Effector memory CD8-positive, alpha-beta T cell (primary cell): ENCODE measurements at regions not wholly inside any gene's neighbourhood (a gene's known extent, or its start where the extent isn't known, plus 50 kb on each side); places are given as distances from the start of the nearest gene placed in this dataset.

Source experiments
- ATAC-seq: fragments of 150-1000 bp; cut with Tn5 transposase; replicated peaks from 2 replicates; pipeline ENCODE4 v1.10.0; 2021; ENCODE audit warnings: mild to moderate bottlenecking, moderate library complexity
- DNase-seq, 3 experiments: peaks; one replicate each; pipeline ENCODE4 v3.0.0; 2021
- H3K27ac Mint-ChIP-seq, 2 donors: one replicate each; pipeline ENCODE4 v1.8.0; 2022; ENCODE audit warnings: mild to moderate bottlenecking in 2 of 2, mixed read lengths in 2 of 2, moderate library complexity in 2 of 2
- H3K27me3 Mint-ChIP-seq, 2 donors: one replicate each; pipeline ENCODE4 v1.8.0; 2022; ENCODE audit warnings: mixed read lengths in 2 of 2
- H3K36me3 Mint-ChIP-seq: one replicate; pipeline ENCODE4 v1.8.0; 2022; ENCODE audit warnings: mild to moderate bottlenecking, moderate library complexity, mixed read lengths; ENCODE audit not compliant: insufficient read depth
- H3K4me1 Mint-ChIP-seq, 2 donors: one replicate each; pipeline ENCODE4 v1.8.0; 2022; ENCODE audit warnings: low read depth in 2 of 2, mixed read lengths in 2 of 2
- H3K4me3 Mint-ChIP-seq, 2 donors: one replicate each; pipeline ENCODE4 v1.8.0; 2022; ENCODE audit warnings: mild to moderate bottlenecking in 2 of 2, mixed read lengths in 2 of 2, moderate library complexity in 2 of 2
- H3K9me3 Mint-ChIP-seq, 2 donors: one replicate each; pipeline ENCODE4 v1.8.0; 2022; ENCODE audit warnings: mixed read lengths in 2 of 2

GRCh38 chr15:72927451-72927850 lies 124.8 kb upstream of the NEO1 start:
- H3K27ac Mint-ChIP-seq, result peak overlapping the region in 1 of 2 donors; percentile 7

GRCh38 chr15:72925661-72926060 lies 126.6 kb upstream of the NEO1 start:
- H3K4me3 Mint-ChIP-seq, result no peak overlapping the region
- H3K27me3 Mint-ChIP-seq, result peaks cover 0 to 9% of the 10 kb centered on the region in 2 donors
- H3K9me3 Mint-ChIP-seq, result no peaks in the 10 kb centered on the region
- H3K27ac Mint-ChIP-seq, result no peak overlapping the region
- H3K4me1 Mint-ChIP-seq, result peaks cover 2 to 6% of the 10 kb centered on the region in 2 donors
- no peaks in the 10 kb centered on the region for H3K36me3 Mint-ChIP-seq
- DNase-seq (no peak), ATAC-seq (no peak)

More at GRCh38 chr15:72927451-72927850, 124.8 kb upstream of the NEO1 start:
- H3K36me3 Mint-ChIP-seq, result no peaks in the 10 kb centered on the region
- H3K4me3 Mint-ChIP-seq, result peak overlapping the region; percentile 5 to 9
- ATAC-seq (no peak), DNase-seq (no peak)
- no peaks in the 10 kb centered on the region for H3K9me3 Mint-ChIP-seq
- peaks cover 3 to 20% of the 10 kb centered on the region in 2 donors for H3K27me3 Mint-ChIP-seq
- peaks cover 2 to 6% of the 10 kb centered on the region in 2 donors for H3K4me1 Mint-ChIP-seq

- Mint-ChIP-seq H3K4me3 (no peak overlapping the region), H3K4me1 (peaks cover 2 to 6% of the 10 kb centered on the region in 2 donors), H3K27me3 (no peaks in the 10 kb centered on the region), H3K27ac (no peak overlapping the region), H3K9me3 (no peaks in the 10 kb centered on the region), H3K36me3 (no peaks in the 10 kb centered on the region)
- ATAC-seq, result no peak
- no peak for DNase-seq
Measured at GRCh38 chr15:72923289-72923688, 129.0 kb upstream of the NEO1 start.

- ATAC-seq, result no peak
- Mint-ChIP-seq H3K9me3 (no peaks in the 10 kb centered on the region), H3K27me3 (no peaks in the 10 kb centered on the region), H3K4me3 (no peak overlapping the region), H3K27ac (no peak overlapping the region), H3K4me1 (no peaks in the 10 kb centered on the region), H3K36me3 (no peaks in the 10 kb centered on the region)
- DNase-seq, result no peak
Measured at GRCh38 chr15:72920551-72920950, 131.7 kb upstream of the NEO1 start.

- no peaks in the 10 kb centered on the region for H3K9me3 Mint-ChIP-seq
- no peaks in the 10 kb centered on the region for H3K36me3 Mint-ChIP-seq
- ATAC-seq, result no peak
- no peaks in the 10 kb centered on the region for H3K4me1 Mint-ChIP-seq
- DNase-seq, result no peak
- H3K27ac Mint-ChIP-seq, result no peak overlapping the region
- H3K27me3 Mint-ChIP-seq, result no peaks in the 10 kb centered on the region
- no peak overlapping the region for H3K4me3 Mint-ChIP-seq
Measured at GRCh38 chr15:72919936-72920465, 132.3 kb upstream of the NEO1 start.

GRCh38 chr15:72916897-72917296 lies 133.3 kb upstream of the ADPGK start:
- H3K36me3 Mint-ChIP-seq, result no peaks in the 10 kb centered on the region
- no peaks in the 10 kb centered on the region for H3K27me3 Mint-ChIP-seq
- no peak overlapping the region for H3K4me3 Mint-ChIP-seq
- H3K4me1 Mint-ChIP-seq, result no peaks in the 10 kb centered on the region
- no peaks in the 10 kb centered on the region for H3K9me3 Mint-ChIP-seq
- DNase-seq (no peak), ATAC-seq (no peak)
- H3K27ac Mint-ChIP-seq, result no peak overlapping the region

GRCh38 chr15:72916378-72916777 lies 132.8 kb upstream of the ADPGK start:
- H3K36me3 Mint-ChIP-seq, result no peaks in the 10 kb centered on the region
- no peaks in the 10 kb centered on the region for H3K27me3 Mint-ChIP-seq
- ATAC-seq (no peak), DNase-seq (no peak)
- H3K9me3 Mint-ChIP-seq, result no peaks in the 10 kb centered on the region
- no peak overlapping the region for H3K27ac Mint-ChIP-seq
- no peaks in the 10 kb centered on the region for H3K4me1 Mint-ChIP-seq
- H3K4me3 Mint-ChIP-seq, result no peak overlapping the region

GRCh38 chr15:72915843-72916242 lies 132.3 kb upstream of the ADPGK start:
- DNase-seq (no peak), ATAC-seq (no peak)
- no peaks in the 10 kb centered on the region for H3K9me3 Mint-ChIP-seq
- no peaks in the 10 kb centered on the region for H3K36me3 Mint-ChIP-seq
- no peak overlapping the region for H3K4me3 Mint-ChIP-seq
- H3K27me3 Mint-ChIP-seq, result no peaks in the 10 kb centered on the region
- no peaks in the 10 kb centered on the region for H3K4me1 Mint-ChIP-seq
- peak overlapping the region in 1 of 2 donors; percentile 10 for H3K27ac Mint-ChIP-seq

GRCh38 chr15:72912996-72913395 lies 129.4 kb upstream of the ADPGK start:
- no peak overlapping the region for H3K4me3 Mint-ChIP-seq
- H3K27ac Mint-ChIP-seq, result no peak overlapping the region
- peaks cover 0 to under 1% of the 10 kb centered on the region in 2 donors for H3K27me3 Mint-ChIP-seq
- ATAC-seq (no peak), DNase-seq (no peak)
- H3K9me3 Mint-ChIP-seq, result no peaks in the 10 kb centered on the region
- no peaks in the 10 kb centered on the region for H3K36me3 Mint-ChIP-seq
- H3K4me1 Mint-ChIP-seq, result peaks cover 0 to 3% of the 10 kb centered on the region in 2 donors

- DNase-seq (no peak), ATAC-seq (no peak)
- H3K27ac Mint-ChIP-seq, result no peak overlapping the region
- H3K27me3 Mint-ChIP-seq, result peaks cover 5 to 7% of the 10 kb centered on the region in 2 donors
- no peaks in the 10 kb centered on the region for H3K36me3 Mint-ChIP-seq
- H3K4me1 Mint-ChIP-seq, result peaks cover 0 to 6% of the 10 kb centered on the region in 2 donors
- no peaks in the 10 kb centered on the region for H3K9me3 Mint-ChIP-seq
- no peak overlapping the region for H3K4me3 Mint-ChIP-seq
Measured at GRCh38 chr15:72912121-72912520, 128.6 kb upstream of the ADPGK start.

- no peak overlapping the region for H3K4me3 Mint-ChIP-seq
- no peaks in the 10 kb centered on the region for H3K9me3 Mint-ChIP-seq
- no peak for ATAC-seq
- peaks cover 5 to 7% of the 10 kb centered on the region in 2 donors for H3K27me3 Mint-ChIP-seq
- no peaks in the 10 kb centered on the region for H3K36me3 Mint-ChIP-seq
- H3K27ac Mint-ChIP-seq, result no peak overlapping the region
- DNase-seq, result no peak
- peaks cover 0 to 6% of the 10 kb centered on the region in 2 donors for H3K4me1 Mint-ChIP-seq
Measured at GRCh38 chr15:72911626-72912025, 128.1 kb upstream of the ADPGK start.

- Mint-ChIP-seq H3K9me3 (no peaks in the 10 kb centered on the region), H3K4me1 (peaks cover 0 to 6% of the 10 kb centered on the region in 2 donors), H3K27me3 (peaks cover 5 to 8% of the 10 kb centered on the region in 2 donors), H3K36me3 (no peaks in the 10 kb centered on the region), H3K27ac (no peak overlapping the region), H3K4me3 (no peak overlapping the region)
- DNase-seq (no peak), ATAC-seq (no peak)
Measured at GRCh38 chr15:72908713-72909112, 125.2 kb upstream of the ADPGK start.

GRCh38 chr15:72907733-72908132 lies 124.2 kb upstream of the ADPGK start:
- ATAC-seq, result no peak

GRCh38 chr15:72902919-72903260 lies 119.3 kb upstream of the ADPGK start:
- no peaks in the 10 kb centered on the region for H3K9me3 Mint-ChIP-seq
- H3K27ac Mint-ChIP-seq, result no peak overlapping the region
- peaks cover 0 to 6% of the 10 kb centered on the region in 2 donors for H3K4me1 Mint-ChIP-seq
- no peak for ATAC-seq
- no peak overlapping the region for H3K4me3 Mint-ChIP-seq
- H3K36me3 Mint-ChIP-seq, result no peaks in the 10 kb centered on the region
- peaks cover 53 to 54% of the 10 kb centered on the region in 2 donors for H3K27me3 Mint-ChIP-seq
- DNase-seq, result no peak

More at GRCh38 chr15:72907733-72908132, 124.2 kb upstream of the ADPGK start:
- Mint-ChIP-seq H3K27me3 (peaks cover 13 to 17% of the 10 kb centered on the region in 2 donors), H3K4me3 (no peak overlapping the region), H3K9me3 (no peaks in the 10 kb centered on the region), H3K36me3 (no peaks in the 10 kb centered on the region), H3K27ac (no peak overlapping the region), H3K4me1 (peaks cover 0 to 6% of the 10 kb centered on the region in 2 donors)
- no peak for DNase-seq
